Endothelial cell (in vitro differentiated cells): ENCODE measurements at regions not wholly inside any gene's neighbourhood (a gene's known extent, or its start where the extent isn't known, plus 50 kb on each side); places are given as distances from the start of the nearest gene placed in this dataset.

Experiments
- DNase-seq: peaks from one replicate; pipeline ENCODE4 v3.0.0; 2021; ENCODE audit warnings: low spot score
- H3K27ac Mint-ChIP-seq: one replicate; pipeline ENCODE4 v1.8.0; 2021; ENCODE audit warnings: mixed read lengths, inconsistent platforms; ENCODE audit not compliant: unreplicated experiment
- H3K27me3 Mint-ChIP-seq: one replicate; pipeline ENCODE4 v1.8.0; 2021; ENCODE audit warnings: mild to moderate bottlenecking, moderate library complexity, mixed read lengths, inconsistent platforms; ENCODE audit not compliant: unreplicated experiment
- H3K36me3 Mint-ChIP-seq: one replicate; pipeline ENCODE4 v1.8.0; 2021; ENCODE audit warnings: mild to moderate bottlenecking, low read depth, mixed read lengths, inconsistent platforms; ENCODE audit not compliant: unreplicated experiment
- H3K4me1 Mint-ChIP-seq: one replicate; pipeline ENCODE4 v1.8.0; 2021; ENCODE audit warnings: mild to moderate bottlenecking, mixed read lengths, inconsistent platforms; ENCODE audit not compliant: unreplicated experiment
- H3K4me3 Mint-ChIP-seq: one replicate; pipeline ENCODE4 v1.8.0; 2021; ENCODE audit warnings: mild to moderate bottlenecking, mixed read lengths, inconsistent platforms; ENCODE audit not compliant: unreplicated experiment
- H3K9me3 Mint-ChIP-seq: one replicate; pipeline ENCODE4 v1.8.0; 2021; ENCODE audit warnings: mixed read lengths, inconsistent platforms; ENCODE audit not compliant: unreplicated experiment
- CTCF ChIP-seq: fragments of 200-600 bp; sonication (generic); IDR thresholded peaks from one replicate; pipeline ENCODE4 v1.5.0; 2021; ENCODE audit warnings: antibody characterized with exemption; ENCODE audit not compliant: unreplicated experiment

GRCh38 chr4:11702886-11703557, 274.3 kb upstream of the HS3ST1 start:
- H3K27ac Mint-ChIP-seq = no peak overlapping the region
- H3K36me3 Mint-ChIP-seq = no peaks in the 10 kb centered on the region
- no peaks in the 10 kb centered on the region for H3K27me3 Mint-ChIP-seq
- no peak for TF ChIP-seq CTCF
- no peaks in the 10 kb centered on the region for H3K4me1 Mint-ChIP-seq
- H3K9me3 Mint-ChIP-seq = no peaks in the 10 kb centered on the region
- H3K4me3 Mint-ChIP-seq = no peak overlapping the region
- no peak for DNase-seq

- DNase-seq = no peak
- H3K9me3 Mint-ChIP-seq = no peaks in the 10 kb centered on the region
These were observed 273.5 kb upstream of the HS3ST1 start for GRCh38 chr4:11701966-11702725.

GRCh38 chr4:11700751-11701226, 272.1 kb upstream of the HS3ST1 start:
- H3K27me3 Mint-ChIP-seq = no peaks in the 10 kb centered on the region
- H3K4me1 Mint-ChIP-seq = no peaks in the 10 kb centered on the region
- H3K9me3 Mint-ChIP-seq = no peaks in the 10 kb centered on the region

More at GRCh38 chr4:11701966-11702725, 273.5 kb upstream of the HS3ST1 start:
- H3K4me3 Mint-ChIP-seq = no peak overlapping the region
- no peaks in the 10 kb centered on the region for H3K27me3 Mint-ChIP-seq
- H3K27ac Mint-ChIP-seq = no peak overlapping the region
- no peaks in the 10 kb centered on the region for H3K36me3 Mint-ChIP-seq
- no peaks in the 10 kb centered on the region for H3K4me1 Mint-ChIP-seq
- TF ChIP-seq CTCF = no peak

GRCh38 chr4:11698846-11699590, 270.3 kb upstream of the HS3ST1 start:
- Mint-ChIP-seq H3K27me3 (no peaks in the 10 kb centered on the region), H3K4me3 (no peak overlapping the region), H3K36me3 (no peaks in the 10 kb centered on the region), H3K27ac (no peak overlapping the region), H3K4me1 (no peaks in the 10 kb centered on the region), H3K9me3 (no peaks in the 10 kb centered on the region)
- no peak for DNase-seq
- TF ChIP-seq CTCF = no peak

More at GRCh38 chr4:11700751-11701226, 272.1 kb upstream of the HS3ST1 start:
- no peak for DNase-seq
- Mint-ChIP-seq H3K4me3 (no peak overlapping the region), H3K27ac (no peak overlapping the region), H3K36me3 (no peaks in the 10 kb centered on the region)
- TF ChIP-seq CTCF = no peak
